ENCODE measurements at regions not wholly inside any gene's neighbourhood (a gene's known extent, or its start where the extent isn't known, plus 50 kb on each side); places are given as distances from the start of the nearest gene placed in this dataset.

DNA sequence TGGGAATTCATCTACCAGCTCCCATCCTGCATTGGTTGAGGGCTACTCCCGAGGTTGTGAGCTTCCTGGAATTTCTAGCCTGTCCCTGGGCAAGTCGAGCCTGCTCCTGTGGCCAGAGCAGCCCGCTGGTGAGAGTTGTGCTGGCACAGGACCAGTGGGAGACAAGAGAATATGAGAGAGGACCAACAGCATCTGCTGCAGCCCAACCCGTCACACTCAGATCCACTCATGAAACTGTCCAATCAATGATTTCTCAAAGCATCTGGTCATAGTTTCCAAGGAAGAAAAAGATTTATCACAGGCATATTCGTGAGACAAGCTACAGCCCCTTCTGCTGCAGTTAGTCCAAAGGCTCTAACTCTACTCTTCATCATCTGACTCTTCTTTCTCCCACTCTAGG lies 64.4 kb upstream of the RAI14 start:
- Histone ChIP-seq H3K4me3 (ENCODE audit: low read depth in 1 of 2, low read length in 2 of 2) (no peak overlapping the region), H3K27me3 (ENCODE audit: control insufficient read depth in 1 of 2, insufficient read depth in 2 of 2, low read length in 2 of 2) (no peaks in the 10 kb centered on the region), H3K36me3 (ENCODE audit: control insufficient read depth in 1 of 2, insufficient read depth in 2 of 2, low read length in 2 of 2) (no peaks in the 10 kb centered on the region), H3K4me1 (ENCODE audit: control insufficient read depth in 1 of 2, insufficient read depth in 2 of 2, low read length in 2 of 2) (no peaks in the 10 kb centered on the region), H3K9ac (ENCODE audit: low read depth in 1 of 2, low read length in 2 of 2) (no peak overlapping the region), H3K9me3 (ENCODE audit: control insufficient read depth in 1 of 2, low read length in 2 of 2) (no peaks in the 10 kb centered on the region), H3K27ac (ENCODE audit: low read depth, low read length) (no peak overlapping the region)

DNA sequence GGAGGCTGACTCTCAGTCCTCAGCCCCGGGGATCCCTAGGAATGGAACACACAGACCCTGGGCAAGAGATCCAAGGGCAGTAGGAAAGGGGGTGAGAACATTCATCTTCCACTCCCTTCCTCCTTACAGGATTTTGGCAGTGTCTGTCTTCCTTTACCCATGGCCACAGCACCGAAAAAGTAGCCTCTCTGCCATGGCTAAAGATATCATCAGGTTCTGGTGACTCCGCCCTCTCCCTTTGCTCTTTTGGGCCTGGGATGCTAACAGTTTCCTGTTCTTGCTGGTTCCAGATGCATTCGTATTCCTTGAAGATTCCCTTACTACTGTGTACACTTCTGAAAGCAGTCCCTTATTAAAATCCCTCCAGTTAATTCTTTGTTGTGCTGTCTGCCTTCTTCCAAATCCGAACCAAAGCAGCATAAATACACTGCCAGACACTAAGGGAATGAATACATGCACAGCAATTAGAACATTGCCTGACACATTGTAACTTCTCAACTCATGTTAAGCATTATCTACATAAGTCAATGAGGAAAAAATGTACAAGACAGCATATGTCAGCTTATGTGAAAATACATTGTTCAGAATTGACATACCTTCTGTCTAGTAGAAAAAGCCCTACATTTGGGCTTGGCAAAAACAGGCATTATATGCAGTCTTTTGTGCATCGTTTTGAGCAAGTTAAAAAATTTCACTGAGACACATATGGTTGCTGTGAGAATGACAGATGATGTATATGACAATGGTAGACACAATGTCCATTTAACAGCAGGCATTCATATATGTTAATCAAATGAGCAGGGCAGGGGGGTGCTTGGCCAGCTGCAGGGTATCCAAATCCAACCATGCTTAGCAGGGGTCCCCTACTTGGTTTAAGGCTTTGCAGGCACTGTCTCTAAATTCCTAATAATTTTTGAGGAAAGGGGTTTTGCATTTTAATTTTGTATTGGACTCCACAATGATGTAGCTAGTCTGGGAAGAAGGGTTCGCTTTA lies 58.8 kb upstream of the RAI14 start:
- no peak overlapping the region for H3K4me3 ChIP-seq (ENCODE audit: low read depth in 1 of 2, low read length in 2 of 2)
- H3K4me1 ChIP-seq (ENCODE audit: control insufficient read depth in 1 of 2, insufficient read depth in 2 of 2, low read length in 2 of 2), result peaks cover 15 to 18% of the 10 kb centered on the region in 2 donors
- no peaks in the 10 kb centered on the region for H3K27me3 ChIP-seq (ENCODE audit: control insufficient read depth in 1 of 2, insufficient read depth in 2 of 2, low read length in 2 of 2)
- H3K9me3 ChIP-seq (ENCODE audit: control insufficient read depth in 1 of 2, low read length in 2 of 2), result no peaks in the 10 kb centered on the region
- no peaks in the 10 kb centered on the region for H3K36me3 ChIP-seq (ENCODE audit: control insufficient read depth in 1 of 2, insufficient read depth in 2 of 2, low read length in 2 of 2)
- no peak overlapping the region for H3K27ac ChIP-seq (ENCODE audit: low read depth, low read length)
- no peak overlapping the region for H3K9ac ChIP-seq (ENCODE audit: low read depth in 1 of 2, low read length in 2 of 2)

DNA sequence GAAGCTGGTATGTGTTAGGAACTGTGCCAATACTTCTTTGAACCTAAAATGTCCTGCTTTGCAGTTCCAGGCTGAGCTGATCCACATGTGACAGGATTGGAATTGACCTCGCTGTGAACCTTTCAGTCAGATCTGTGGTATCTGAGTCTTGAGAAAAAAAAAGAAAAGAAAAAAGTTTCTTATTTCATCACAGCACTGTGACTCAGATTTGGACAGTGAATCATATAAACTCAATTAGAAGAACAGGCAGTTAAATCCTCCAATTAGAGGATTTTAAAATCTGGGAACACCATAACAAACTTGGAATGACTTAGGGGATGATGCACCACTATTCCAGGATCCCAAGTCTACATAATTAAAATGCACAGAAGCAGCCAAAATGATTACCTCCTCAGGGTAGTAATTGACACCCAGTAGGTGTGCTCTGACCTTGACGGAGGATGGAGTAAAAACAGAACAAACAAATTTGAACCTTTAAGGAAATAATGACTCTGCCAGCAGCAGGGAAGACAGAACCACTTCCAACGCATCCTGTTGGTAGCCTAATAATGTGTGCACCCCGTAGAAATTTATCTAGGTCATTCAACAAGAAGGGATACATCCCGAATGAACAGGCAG lies 57.8 kb upstream of the RAI14 start:
- no peaks in the 10 kb centered on the region for H3K36me3 ChIP-seq (ENCODE audit: control insufficient read depth in 1 of 2, insufficient read depth in 2 of 2, low read length in 2 of 2)
- no peak overlapping the region for H3K27ac ChIP-seq (ENCODE audit: low read depth, low read length)
- no peak overlapping the region for H3K9ac ChIP-seq (ENCODE audit: low read depth in 1 of 2, low read length in 2 of 2)
- no peaks in the 10 kb centered on the region for H3K27me3 ChIP-seq (ENCODE audit: control insufficient read depth in 1 of 2, insufficient read depth in 2 of 2, low read length in 2 of 2)
- H3K4me1 ChIP-seq (ENCODE audit: control insufficient read depth in 1 of 2, insufficient read depth in 2 of 2, low read length in 2 of 2), result peaks cover 15 to 18% of the 10 kb centered on the region in 2 donors
- H3K9me3 ChIP-seq (ENCODE audit: control insufficient read depth in 1 of 2, low read length in 2 of 2), result no peaks in the 10 kb centered on the region
- no peak overlapping the region for H3K4me3 ChIP-seq (ENCODE audit: low read depth in 1 of 2, low read length in 2 of 2)

DNA sequence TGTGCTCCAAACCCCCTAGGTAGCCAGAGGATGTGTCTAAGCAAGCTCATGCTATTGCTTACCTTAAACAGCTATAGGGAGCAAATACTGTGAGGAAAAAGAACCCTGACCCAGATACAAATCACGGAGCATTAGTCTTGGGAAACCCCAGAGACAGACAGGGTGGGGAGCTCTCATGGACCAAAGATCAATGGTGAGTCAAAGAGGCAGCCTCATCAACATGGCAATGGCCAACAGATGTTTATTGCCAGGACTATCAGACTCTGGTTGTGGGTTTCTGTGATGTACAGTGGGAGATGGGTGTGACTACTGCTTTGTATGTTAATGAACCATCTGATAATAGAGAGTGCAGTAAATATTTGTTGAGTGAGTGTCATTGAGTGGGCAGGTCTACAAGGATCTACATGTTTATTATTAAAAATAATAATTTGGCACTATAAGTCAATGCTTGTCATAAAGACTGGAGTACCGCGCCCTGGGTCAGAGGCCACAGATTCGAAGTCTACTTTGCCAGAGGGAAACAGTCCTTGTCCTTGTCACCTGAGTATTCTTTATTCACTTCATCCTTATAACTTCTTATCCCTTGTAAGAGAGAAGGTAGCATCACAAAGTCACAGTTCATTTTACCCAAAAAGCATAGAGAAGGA lies 56.5 kb upstream of the RAI14 start:
- Histone ChIP-seq H3K27me3 (ENCODE audit: control insufficient read depth in 1 of 2, insufficient read depth in 2 of 2, low read length in 2 of 2) (no peaks in the 10 kb centered on the region), H3K36me3 (ENCODE audit: control insufficient read depth in 1 of 2, insufficient read depth in 2 of 2, low read length in 2 of 2) (no peaks in the 10 kb centered on the region), H3K27ac (ENCODE audit: low read depth, low read length) (no peak overlapping the region), H3K9me3 (ENCODE audit: control insufficient read depth in 1 of 2, low read length in 2 of 2) (no peaks in the 10 kb centered on the region), H3K9ac (ENCODE audit: low read depth in 1 of 2, low read length in 2 of 2) (no peak overlapping the region), H3K4me1 (ENCODE audit: control insufficient read depth in 1 of 2, insufficient read depth in 2 of 2, low read length in 2 of 2) (peaks cover 15 to 18% of the 10 kb centered on the region in 2 donors), H3K4me3 (ENCODE audit: low read depth in 1 of 2, low read length in 2 of 2) (no peak overlapping the region)

DNA sequence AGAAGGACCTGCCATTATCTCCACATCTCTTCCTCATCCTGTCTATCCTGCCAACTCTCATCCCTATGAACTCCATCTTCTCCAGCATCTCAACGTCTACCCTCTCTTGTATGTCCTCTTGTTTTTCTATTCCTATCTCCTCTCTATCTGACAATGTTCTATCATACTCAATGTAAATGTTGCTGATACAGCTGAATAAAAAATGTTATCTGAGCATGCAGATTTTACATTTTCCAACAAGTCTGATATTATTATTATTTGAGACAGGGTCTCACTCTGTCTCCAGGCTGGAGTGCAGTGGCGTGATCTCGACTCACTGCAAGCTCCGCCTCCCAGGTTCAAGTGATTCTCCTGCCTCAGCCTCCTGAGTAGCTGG lies 56.0 kb upstream of the RAI14 start:
- Histone ChIP-seq H3K4me1 (ENCODE audit: control insufficient read depth in 1 of 2, insufficient read depth in 2 of 2, low read length in 2 of 2) (peaks cover 15 to 18% of the 10 kb centered on the region in 2 donors), H3K4me3 (ENCODE audit: low read depth in 1 of 2, low read length in 2 of 2) (no peak overlapping the region), H3K9ac (ENCODE audit: low read depth in 1 of 2, low read length in 2 of 2) (no peak overlapping the region), H3K36me3 (ENCODE audit: control insufficient read depth in 1 of 2, insufficient read depth in 2 of 2, low read length in 2 of 2) (no peaks in the 10 kb centered on the region), H3K27me3 (ENCODE audit: control insufficient read depth in 1 of 2, insufficient read depth in 2 of 2, low read length in 2 of 2) (no peaks in the 10 kb centered on the region), H3K27ac (ENCODE audit: low read depth, low read length) (no peak overlapping the region), H3K9me3 (ENCODE audit: control insufficient read depth in 1 of 2, low read length in 2 of 2) (no peaks in the 10 kb centered on the region)

DNA sequence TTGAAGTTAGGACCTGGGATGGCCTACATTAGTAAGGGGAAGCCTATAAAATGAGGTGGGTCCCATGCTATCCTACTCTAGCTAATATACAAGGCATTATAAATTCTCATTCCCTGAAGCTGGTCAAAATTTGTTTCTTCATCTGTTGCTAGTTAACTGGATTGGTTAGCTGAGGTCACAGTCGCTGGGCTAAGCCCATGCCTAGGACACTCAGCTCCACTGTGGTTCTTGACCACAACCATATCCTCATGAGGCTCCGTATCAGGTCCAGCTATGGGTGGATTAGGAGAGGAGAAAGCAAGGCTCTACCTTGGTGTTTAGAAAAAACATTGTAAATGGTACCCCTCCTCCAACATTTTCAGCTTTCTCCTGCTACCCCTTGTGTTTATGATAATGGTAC lies 52.8 kb upstream of the RAI14 start:
- Histone ChIP-seq H3K4me3 (ENCODE audit: low read depth in 1 of 2, low read length in 2 of 2) (no peak overlapping the region), H3K9ac (ENCODE audit: low read depth in 1 of 2, low read length in 2 of 2) (no peak overlapping the region), H3K36me3 (ENCODE audit: control insufficient read depth in 1 of 2, insufficient read depth in 2 of 2, low read length in 2 of 2) (no peaks in the 10 kb centered on the region), H3K27me3 (ENCODE audit: control insufficient read depth in 1 of 2, insufficient read depth in 2 of 2, low read length in 2 of 2) (no peaks in the 10 kb centered on the region), H3K27ac (ENCODE audit: low read depth, low read length) (no peak overlapping the region), H3K9me3 (ENCODE audit: control insufficient read depth in 1 of 2, low read length in 2 of 2) (no peaks in the 10 kb centered on the region), H3K4me1 (ENCODE audit: control insufficient read depth in 1 of 2, insufficient read depth in 2 of 2, low read length in 2 of 2) (peaks cover 14 to 15% of the 10 kb centered on the region in 2 donors)

DNA sequence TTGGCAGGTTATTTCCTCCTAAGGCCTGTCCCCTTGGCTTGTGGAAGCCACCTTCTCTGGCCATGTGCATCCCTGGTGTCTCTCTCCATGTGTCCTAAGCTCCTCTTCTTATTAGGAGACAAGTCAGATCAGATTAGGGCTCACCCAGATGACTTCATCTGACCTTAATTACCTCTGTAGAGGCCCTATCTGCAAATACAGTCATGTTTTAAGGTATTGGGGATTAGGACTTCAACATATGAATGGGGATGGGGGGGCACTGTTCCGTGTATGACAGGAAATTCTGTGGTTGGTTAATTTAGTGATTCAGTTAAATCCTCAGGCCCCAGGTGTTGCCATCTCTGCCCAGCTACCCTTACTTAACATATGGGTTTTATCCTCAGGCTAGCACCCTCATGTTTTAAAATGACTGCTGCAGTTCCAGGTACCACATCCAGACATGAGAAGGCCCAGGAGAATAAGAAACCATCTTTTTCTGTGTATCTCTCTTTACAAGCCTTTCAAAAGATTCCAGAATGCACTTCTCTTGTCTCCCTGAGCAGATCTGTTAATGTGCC lies 51.9 kb upstream of the RAI14 start:
- peaks cover 13 to 14% of the 10 kb centered on the region in 2 donors for H3K4me1 ChIP-seq (ENCODE audit: control insufficient read depth in 1 of 2, insufficient read depth in 2 of 2, low read length in 2 of 2)
- H3K9me3 ChIP-seq (ENCODE audit: control insufficient read depth in 1 of 2, low read length in 2 of 2), result no peaks in the 10 kb centered on the region
- H3K27me3 ChIP-seq (ENCODE audit: control insufficient read depth in 1 of 2, insufficient read depth in 2 of 2, low read length in 2 of 2), result no peaks in the 10 kb centered on the region
- no peak overlapping the region for H3K9ac ChIP-seq (ENCODE audit: low read depth in 1 of 2, low read length in 2 of 2)
- no peaks in the 10 kb centered on the region for H3K36me3 ChIP-seq (ENCODE audit: control insufficient read depth in 1 of 2, insufficient read depth in 2 of 2, low read length in 2 of 2)
- no peak overlapping the region for H3K4me3 ChIP-seq (ENCODE audit: low read depth in 1 of 2, low read length in 2 of 2)
- H3K27ac ChIP-seq (ENCODE audit: low read depth, low read length), result no peak overlapping the region

DNA sequence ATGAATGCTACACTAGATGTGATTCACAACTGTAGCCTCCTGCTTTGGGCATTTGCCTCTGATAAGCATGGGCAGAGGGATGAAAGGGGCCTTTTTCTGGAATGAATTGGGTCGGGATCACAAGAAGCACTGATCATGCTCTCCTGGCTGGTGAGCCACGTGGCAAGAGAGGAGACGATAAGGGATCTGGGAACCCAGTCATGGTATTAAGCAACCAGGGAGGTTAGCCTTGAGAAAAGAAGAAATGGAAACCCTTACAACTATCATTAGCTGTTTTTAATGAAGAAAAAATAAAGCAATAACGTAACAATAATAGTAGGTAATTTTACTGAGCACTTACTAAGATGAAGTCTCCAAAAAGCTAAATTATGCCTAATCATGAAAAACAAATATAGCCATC lies 50.0 kb upstream of the RAI14 start:
- no peak overlapping the region for H3K9ac ChIP-seq (ENCODE audit: low read depth in 1 of 2, low read length in 2 of 2)

More for the DNA sequence above, 50.0 kb upstream of the RAI14 start:
- Histone ChIP-seq H3K27ac (ENCODE audit: low read depth, low read length) (no peak overlapping the region), H3K4me1 (ENCODE audit: control insufficient read depth in 1 of 2, insufficient read depth in 2 of 2, low read length in 2 of 2) (peaks cover 6 to 14% of the 10 kb centered on the region in 2 donors), H3K27me3 (ENCODE audit: control insufficient read depth in 1 of 2, insufficient read depth in 2 of 2, low read length in 2 of 2) (no peaks in the 10 kb centered on the region), H3K36me3 (ENCODE audit: control insufficient read depth in 1 of 2, insufficient read depth in 2 of 2, low read length in 2 of 2) (no peaks in the 10 kb centered on the region), H3K9me3 (ENCODE audit: control insufficient read depth in 1 of 2, low read length in 2 of 2) (no peaks in the 10 kb centered on the region), H3K4me3 (ENCODE audit: low read depth in 1 of 2, low read length in 2 of 2) (no peak overlapping the region)

All from duodenal mucosa (tissue), 2 donors.